Fibroblast of villous mesenchyme (primary cell): ENCODE measurements at regions not wholly inside any gene's neighbourhood (a gene's known extent, or its start where the extent isn't known, plus 50 kb on each side); places are given as distances from the start of the nearest gene placed in this dataset.

Source experiments
- DNase-seq: peaks from one replicate; pipeline ENCODE4 v3.0.0-alpha.2; 2010; ENCODE audit warnings: low read depth
- H3K4me3 ChIP-seq: 2 replicates; pipeline ENCODE4 v1.5.1; 2011; ENCODE audit warnings: low read depth, mild to moderate bottlenecking, low read length
- CTCF ChIP-seq: IDR thresholded peaks from 2 replicates; pipeline ENCODE4 v1.5.1; 2012; ENCODE audit warnings: low read depth, mild to moderate bottlenecking, low read length; ENCODE audit not compliant: insufficient read depth

GRCh38 chr3:30526031-30526430, 80.4 kb upstream of the TGFBR2 start:
- no peak for TF ChIP-seq CTCF
- H3K4me3 ChIP-seq: no peak overlapping the region
- peak; percentile 29 for DNase-seq

GRCh38 chr3:30527186-30527585, 79.2 kb upstream of the TGFBR2 start:
- DNase-seq: peak; percentile 63
- no peak for TF ChIP-seq CTCF
- H3K4me3 ChIP-seq: no peak overlapping the region

DNA sequence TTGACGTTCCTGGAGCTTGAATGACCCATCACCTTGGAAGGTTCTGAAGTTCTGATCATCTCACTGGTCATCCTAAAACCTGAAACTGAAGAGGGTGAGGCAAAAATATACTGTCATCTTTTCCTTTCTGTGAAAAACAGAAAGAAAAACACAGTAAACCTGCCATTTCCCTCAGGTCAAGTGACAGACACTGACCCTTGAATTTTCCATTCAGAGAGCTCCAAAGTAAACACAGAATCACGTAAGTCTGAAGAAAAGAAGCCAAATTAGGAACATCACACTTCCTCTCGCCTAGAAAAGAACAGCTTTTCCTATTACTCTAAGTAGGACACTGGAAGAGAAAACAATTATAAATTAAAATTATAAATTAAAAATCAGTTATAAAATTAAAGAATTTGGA, 78.7 kb upstream of the TGFBR2 start:
- no peak for DNase-seq
- TF ChIP-seq CTCF: no peak
- H3K4me3 ChIP-seq: no peak overlapping the region

- no peak overlapping the region for H3K4me3 ChIP-seq
- DNase-seq: no peak
- no peak for TF ChIP-seq CTCF
Observed at GRCh38 chr3:30530084-30530483, 76.3 kb upstream of the TGFBR2 start.

GRCh38 chr3:30531017-30531570, 75.3 kb upstream of the TGFBR2 start:
- no peak for DNase-seq
- no peak for TF ChIP-seq CTCF

DNA sequence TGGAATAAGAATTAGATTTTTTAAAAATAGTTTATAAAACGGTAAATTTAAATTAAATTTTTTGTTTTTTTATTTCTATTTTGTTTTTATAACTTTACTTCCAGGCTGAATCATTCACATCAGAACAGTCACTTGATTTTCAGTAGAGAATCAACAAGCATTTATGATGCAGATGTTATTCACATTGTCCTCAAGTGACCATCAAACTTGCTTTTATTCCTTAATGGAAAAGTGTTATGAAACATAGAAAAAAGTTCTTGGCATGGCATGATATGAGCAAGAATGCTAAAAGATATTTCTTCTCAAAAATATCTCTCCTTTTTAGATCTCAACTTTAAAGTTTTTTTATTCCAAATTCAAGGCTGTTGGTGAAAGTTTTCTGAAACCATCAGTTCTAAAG, 70.9 kb upstream of the TGFBR2 start:
- TF ChIP-seq CTCF: no peak
- DNase-seq: no peak
- no peak overlapping the region for H3K4me3 ChIP-seq

More at GRCh38 chr3:30531017-30531570, 75.3 kb upstream of the TGFBR2 start:
- no peak overlapping the region for H3K4me3 ChIP-seq

GRCh38 chr3:30538791-30539190, 67.6 kb upstream of the TGFBR2 start:
- H3K4me3 ChIP-seq: no peak overlapping the region
- no peak for TF ChIP-seq CTCF
- peak; percentile 28 for DNase-seq
